ENCODE measurements at regions not wholly inside any gene's neighbourhood (a gene's known extent, or its start where the extent isn't known, plus 50 kb on each side); places are given as distances from the start of the nearest gene placed in this dataset.
"Not testable (repeated sequence)": the region's sequence is repeated elsewhere in the genome, so short reads cannot be mapped to it uniquely, and the experiment has no call there.

DNA sequence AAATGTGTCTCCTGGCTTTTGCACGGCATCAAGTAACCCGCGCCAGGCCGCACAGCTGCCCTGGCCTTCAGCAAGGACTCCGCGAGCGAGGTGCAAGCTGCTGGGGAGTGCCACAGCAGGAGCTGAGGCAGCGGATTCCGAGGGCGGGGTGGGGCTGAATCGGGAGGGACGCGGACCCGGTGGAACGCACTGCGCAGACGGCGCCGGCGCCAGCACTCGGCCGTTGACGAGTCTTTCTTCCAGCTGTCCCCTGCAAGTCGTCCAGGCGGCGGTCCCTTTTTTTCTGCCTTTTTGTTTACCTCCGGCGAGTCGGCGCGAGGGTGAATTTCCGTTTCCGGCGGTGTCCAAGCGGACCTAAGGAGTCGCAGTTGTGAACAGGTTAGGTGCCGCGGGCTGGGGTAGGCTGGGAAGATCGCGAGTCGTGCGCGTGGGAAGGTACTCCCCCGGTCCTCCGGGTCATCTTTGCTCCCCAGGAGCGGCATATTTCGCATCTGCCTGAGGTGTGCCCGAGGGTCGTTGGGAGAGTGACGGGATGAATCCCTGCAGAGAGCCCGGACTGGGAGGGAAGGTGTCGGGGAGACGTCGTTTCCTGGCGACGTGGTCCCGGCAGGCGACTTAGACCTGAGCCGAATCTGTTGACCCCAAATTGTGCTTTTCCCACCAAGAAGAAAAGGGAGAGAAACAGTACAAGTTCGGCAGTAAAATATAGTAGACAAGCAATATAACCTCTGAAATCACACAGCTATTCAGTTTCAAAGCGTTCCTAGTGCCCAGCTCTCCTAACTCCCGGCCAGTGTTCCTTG lies 124.5 kb upstream of the PTPN20 start (continued):
- TF ChIP-seq, protein P1, sequence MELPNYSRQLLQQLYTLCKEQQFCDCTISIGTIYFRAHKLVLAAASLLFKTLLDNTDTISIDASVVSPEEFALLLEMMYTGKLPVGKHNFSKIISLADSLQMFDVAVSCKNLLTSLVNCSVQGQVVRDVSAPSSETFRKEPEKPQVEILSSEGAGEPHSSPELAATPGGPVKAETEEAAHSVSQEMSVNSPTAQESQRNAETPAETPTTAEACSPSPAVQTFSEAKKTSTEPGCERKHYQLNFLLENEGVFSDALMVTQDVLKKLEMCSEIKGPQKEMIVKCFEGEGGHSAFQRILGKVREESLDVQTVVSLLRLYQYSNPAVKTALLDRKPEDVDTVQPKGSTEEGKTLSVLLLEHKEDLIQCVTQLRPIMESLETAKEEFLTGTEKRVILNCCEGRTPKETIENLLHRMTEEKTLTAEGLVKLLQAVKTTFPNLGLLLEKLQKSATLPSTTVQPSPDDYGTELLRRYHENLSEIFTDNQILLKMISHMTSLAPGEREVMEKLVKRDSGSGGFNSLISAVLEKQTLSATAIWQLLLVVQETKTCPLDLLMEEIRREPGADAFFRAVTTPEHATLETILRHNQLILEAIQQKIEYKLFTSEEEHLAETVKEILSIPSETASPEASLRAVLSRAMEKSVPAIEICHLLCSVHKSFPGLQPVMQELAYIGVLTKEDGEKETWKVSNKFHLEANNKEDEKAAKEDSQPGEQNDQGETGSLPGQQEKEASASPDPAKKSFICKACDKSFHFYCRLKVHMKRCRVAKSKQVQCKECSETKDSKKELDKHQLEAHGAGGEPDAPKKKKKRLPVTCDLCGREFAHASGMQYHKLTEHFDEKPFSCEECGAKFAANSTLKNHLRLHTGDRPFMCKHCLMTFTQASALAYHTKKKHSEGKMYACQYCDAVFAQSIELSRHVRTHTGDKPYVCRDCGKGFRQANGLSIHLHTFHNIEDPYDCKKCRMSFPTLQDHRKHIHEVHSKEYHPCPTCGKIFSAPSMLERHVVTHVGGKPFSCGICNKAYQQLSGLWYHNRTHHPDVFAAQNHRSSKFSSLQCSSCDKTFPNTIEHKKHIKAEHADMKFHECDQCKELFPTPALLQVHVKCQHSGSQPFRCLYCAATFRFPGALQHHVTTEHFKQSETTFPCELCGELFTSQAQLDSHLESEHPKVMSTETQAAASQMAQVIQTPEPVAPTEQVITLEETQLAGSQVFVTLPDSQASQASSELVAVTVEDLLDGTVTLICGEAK (IDR thresholded peaks at IDR 0.05): peak; percentile 97
- TF ChIP-seq, protein P1 (CRISPR knock-in tag; IDR thresholded peaks at IDR 0.05): not testable (repeated sequence)
- TF ChIP-seq FOXA3 (CRISPR knock-in tag; conservative IDR thresholded peaks at IDR 0.05 in 1 of 2, IDR thresholded peaks at IDR 0.05 in 1 of 2) (peak in 1 of 2 experiments; percentile 37; a peak in 1 of 4 replicates), GTF2E2 (tag; IDR thresholded peaks at IDR 0.05) (peak; percentile 79; the same call in 1 of the 2 replicates), ARID4B (CRISPR knock-in tag; IDR thresholded peaks at IDR 0.05) (0 out of 2 replicates have a peak, but pooled peaks have one; percentile 28), CBX1 (IDR thresholded peaks at IDR 0.05; ENCODE audit: low read depth) (peak; percentile 59), L3MBTL2 (IDR thresholded peaks at IDR 0.05) (peak; percentile 51; the same call in 1 of the 2 replicates), ATF7 (IDR thresholded peaks at IDR 0.05) (peak; percentile 40; the same call in 1 of the 2 replicates), C11orf30 (IDR thresholded peaks at IDR 0.05; ENCODE audit: low read depth) (peak; percentile 90)
